ENCODE measurements at regions not wholly inside any gene's neighbourhood (a gene's known extent, or its start where the extent isn't known, plus 50 kb on each side); places are given as distances from the start of the nearest gene placed in this dataset.
"Not testable (repeated sequence)": the region's sequence is repeated elsewhere in the genome, so short reads cannot be mapped to it uniquely, and the experiment has no call there.

DNA sequence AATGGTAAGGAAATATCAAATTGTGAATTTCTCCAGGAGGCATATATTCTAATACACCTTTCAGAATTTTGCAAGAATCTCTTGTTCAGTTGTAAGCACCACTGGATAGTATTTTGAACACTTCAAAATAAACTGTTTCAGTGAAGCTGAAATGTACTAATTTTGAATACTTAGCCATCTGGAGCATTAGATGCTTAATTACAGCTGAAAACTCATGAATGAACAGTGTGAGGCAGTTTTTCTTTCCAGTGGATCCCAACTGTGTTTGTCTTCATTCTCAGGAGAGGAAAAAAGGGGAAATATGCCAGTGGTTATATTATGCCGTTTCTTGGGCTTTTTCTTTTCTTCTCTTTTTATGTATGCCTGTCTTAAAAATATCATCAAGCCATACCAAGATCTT is 306.0 kb upstream of the SEMA6A start:
- ChIA-PET POLR2A (no interaction called here), CTCF (no interaction called here)
- DNase-seq (ENCODE audit: extremely low spot score): no peak
- TF ChIP-seq, protein P1, sequence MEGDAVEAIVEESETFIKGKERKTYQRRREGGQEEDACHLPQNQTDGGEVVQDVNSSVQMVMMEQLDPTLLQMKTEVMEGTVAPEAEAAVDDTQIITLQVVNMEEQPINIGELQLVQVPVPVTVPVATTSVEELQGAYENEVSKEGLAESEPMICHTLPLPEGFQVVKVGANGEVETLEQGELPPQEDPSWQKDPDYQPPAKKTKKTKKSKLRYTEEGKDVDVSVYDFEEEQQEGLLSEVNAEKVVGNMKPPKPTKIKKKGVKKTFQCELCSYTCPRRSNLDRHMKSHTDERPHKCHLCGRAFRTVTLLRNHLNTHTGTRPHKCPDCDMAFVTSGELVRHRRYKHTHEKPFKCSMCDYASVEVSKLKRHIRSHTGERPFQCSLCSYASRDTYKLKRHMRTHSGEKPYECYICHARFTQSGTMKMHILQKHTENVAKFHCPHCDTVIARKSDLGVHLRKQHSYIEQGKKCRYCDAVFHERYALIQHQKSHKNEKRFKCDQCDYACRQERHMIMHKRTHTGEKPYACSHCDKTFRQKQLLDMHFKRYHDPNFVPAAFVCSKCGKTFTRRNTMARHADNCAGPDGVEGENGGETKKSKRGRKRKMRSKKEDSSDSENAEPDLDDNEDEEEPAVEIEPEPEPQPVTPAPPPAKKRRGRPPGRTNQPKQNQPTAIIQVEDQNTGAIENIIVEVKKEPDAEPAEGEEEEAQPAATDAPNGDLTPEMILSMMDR (IDR thresholded peaks at IDR 0.05; ENCODE audit: control extremely low read depth, extremely low read depth, low read depth, missing control alignments): no peak

DNA sequence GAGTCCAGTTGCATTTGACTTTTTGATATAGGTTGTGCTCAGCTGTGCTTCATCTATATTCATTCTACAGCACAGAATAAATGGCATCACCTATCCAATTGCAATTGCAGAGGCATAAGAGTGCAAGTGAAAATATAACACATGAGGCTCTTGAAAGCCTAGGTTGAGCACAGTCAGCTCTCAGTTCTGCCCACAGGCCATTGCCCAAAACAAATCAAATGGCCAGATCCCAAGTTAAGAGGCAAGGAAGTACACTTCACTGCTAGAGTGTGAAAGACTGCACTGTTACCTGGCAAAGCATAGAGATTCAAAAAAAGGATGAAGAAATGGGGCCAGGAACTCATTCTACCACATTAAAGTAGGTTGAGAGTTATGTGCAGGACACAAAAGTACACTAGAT is 305.5 kb upstream of the SEMA6A start:
- TF ChIP-seq, protein P1 (IDR thresholded peaks at IDR 0.05; ENCODE audit: control extremely low read depth, extremely low read depth, low read depth, missing control alignments): no peak
- ChIA-PET POLR2A (no interaction called here), CTCF (no interaction called here)
- no peak for DNase-seq (ENCODE audit: extremely low spot score)

DNA sequence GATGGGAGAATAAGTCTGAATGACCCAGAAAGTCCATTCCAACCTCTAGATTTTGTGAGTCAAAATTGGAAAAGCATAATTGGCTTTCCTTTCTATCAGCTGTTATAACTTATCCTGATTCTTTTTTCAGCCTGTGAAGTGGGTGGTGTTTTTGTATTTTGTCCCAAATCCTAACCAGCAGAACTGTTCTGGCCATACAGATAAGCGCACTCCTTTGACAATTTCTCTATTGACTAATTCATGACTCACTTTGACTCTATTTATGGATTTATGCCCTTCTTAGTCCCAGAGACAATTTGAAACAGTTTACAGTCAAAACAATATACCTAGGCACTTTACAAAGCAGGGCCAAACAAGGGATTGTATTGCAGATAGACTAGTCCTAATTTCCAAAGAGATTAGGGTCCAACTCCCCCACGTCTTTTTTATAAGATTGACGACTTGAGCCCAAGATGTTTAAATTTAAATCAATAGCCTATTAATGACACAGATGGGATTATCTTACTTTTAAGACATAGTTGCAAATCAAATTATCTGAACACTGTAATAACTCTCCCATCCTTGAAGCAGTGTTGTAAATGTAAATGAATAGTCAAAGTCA is 301.7 kb upstream of the SEMA6A start:
- TF ChIP-seq, protein P1 (IDR thresholded peaks at IDR 0.05; ENCODE audit: control extremely low read depth, extremely low read depth, low read depth, missing control alignments): no peak
- no peak for DNase-seq (ENCODE audit: extremely low spot score)
- ChIA-PET POLR2A (no interaction called here), CTCF (interaction anchor here (1.3 to 1.7 kb wide), 3 partner anchors 16 to 35 kb away, joined by 3 to 4 read pairs (median 4); no protein-coding TSS in a partner anchor)

DNA sequence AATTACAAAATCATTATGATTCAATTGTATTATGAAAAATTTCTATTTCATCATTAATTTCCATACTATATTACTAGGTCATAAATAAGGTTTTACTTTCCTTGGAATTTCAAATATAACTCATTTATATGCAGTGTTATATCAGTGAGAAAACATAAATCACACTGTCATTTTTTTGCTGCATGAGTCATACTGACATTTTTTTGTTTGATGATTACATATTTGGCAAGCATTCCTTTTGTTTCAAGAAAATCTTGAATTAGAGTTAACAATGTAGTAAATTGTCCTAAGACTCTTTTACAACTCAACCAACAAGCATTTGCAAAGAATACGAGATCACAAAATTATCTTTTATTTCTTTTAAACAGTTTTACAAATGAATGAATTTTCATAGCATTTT is 298.4 kb upstream of the SEMA6A start:
- TF ChIP-seq, protein P1 (IDR thresholded peaks at IDR 0.05; ENCODE audit: control extremely low read depth, extremely low read depth, low read depth, missing control alignments): no peak
- DNase-seq (ENCODE audit: extremely low spot score): no peak
- CTCF ChIA-PET: interaction anchor here (1.2 kb wide), 1 partner anchor 75 kb away, joined by 3 read pairs; no protein-coding TSS in a partner anchor
- POLR2A ChIA-PET: no interaction called here

DNA sequence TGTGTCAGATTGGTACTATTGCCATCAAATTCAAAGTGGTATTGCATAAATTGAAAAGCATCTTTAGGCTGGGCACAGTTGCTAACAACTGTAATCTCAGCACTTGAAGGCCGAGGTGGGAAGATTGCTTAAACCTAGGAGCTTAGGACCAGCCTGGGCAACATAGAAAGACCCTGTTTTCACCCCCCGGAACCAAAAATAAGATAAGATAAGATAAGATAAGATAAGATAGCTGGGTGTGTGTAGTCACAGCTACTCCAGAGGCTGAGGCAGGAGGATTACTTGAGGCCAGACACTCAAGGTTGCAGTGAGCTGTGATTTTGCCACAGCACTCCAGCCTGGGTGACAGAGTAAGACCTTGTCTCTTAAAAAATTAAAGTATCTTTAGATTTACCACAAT is 297.9 kb upstream of the SEMA6A start:
- ChIA-PET CTCF (interaction anchor here (1.2 kb wide), 1 partner anchor 75 kb away, joined by 3 read pairs; no protein-coding TSS in a partner anchor), POLR2A (no interaction called here)
- TF ChIP-seq, protein P1 (IDR thresholded peaks at IDR 0.05; ENCODE audit: control extremely low read depth, extremely low read depth, low read depth, missing control alignments): no peak
- DNase-seq (ENCODE audit: extremely low spot score): no peak

DNA sequence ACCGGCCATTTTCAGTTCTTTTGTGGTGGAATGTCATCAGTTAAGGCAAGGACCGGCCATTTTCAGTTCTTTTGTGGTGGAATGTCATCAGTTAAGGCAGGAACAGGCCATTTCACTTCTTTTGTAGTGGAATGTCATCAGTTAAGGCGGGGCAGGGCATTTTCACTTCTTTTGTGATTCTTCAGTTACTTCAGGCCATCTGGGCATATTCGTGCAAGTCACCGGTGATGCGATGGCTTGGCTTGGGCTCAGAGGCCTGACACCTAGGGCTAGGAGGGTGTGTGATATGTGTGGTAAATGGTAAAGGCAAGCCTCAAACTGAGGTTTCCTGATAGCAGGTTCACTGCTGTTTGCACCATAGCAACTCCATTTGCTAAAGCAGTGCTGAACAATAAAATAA is 293.2 kb upstream of the SEMA6A start:
- POLR2A ChIA-PET; DNase-seq (ENCODE audit: extremely low spot score): not testable (repeated sequence)
- CTCF ChIA-PET: interaction anchor here (0.9 kb wide), 1 partner anchor 22 kb away, joined by 3 read pairs; no protein-coding TSS in a partner anchor

DNA sequence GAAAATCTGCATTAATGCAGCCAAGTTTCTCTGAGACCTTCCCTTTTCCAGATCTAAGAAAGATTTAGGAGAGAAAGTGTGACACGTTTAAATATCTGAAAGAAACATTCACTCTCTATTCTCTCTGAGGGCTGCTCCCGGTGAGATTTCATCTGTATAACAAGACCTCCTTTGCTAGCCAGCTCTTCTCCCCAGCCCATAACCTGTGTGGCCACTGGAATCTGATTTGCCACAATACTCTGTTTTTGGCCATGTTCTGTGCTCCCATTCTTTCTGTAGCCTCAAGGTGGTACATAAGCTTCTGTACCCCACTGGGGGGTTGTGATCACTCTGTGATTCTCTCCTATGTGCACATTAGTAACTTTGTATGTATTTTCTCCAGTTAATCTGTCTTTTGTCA is 291.0 kb upstream of the SEMA6A start:
- ChIA-PET POLR2A (no interaction called here), CTCF (interaction anchor here (1.5 kb wide), 1 partner anchor 289 kb away, joined by 3 read pairs; no protein-coding TSS in a partner anchor)
- DNase-seq (ENCODE audit: extremely low spot score): no peak
- TF ChIP-seq, protein P1 (IDR thresholded peaks at IDR 0.05; ENCODE audit: control extremely low read depth, extremely low read depth, low read depth, missing control alignments): no peak
